K562 (cell line): ENCODE measurements at regions not wholly inside any gene's neighbourhood (a gene's known extent, or its start where the extent isn't known, plus 50 kb on each side); places are given as distances from the start of the nearest gene placed in this dataset.

Experiments used
- ATAC-seq: fragments of 200-7000 bp; cut with Tn5 transposase; 3 replicates; pipeline ENCODE4 v1.9.1; 2020; ENCODE audit warnings: moderate library complexity
- BruUV-seq: library from RNA; stranded (reverse); fragments of 400-500 nt; replicated peaks from 2 replicates; lab custom pipeline; 2021; lab: Mats Ljungman, UMichigan
- CTCF ChIA-PET: fragments of 300-600 bp; formaldehyde crosslinking; extraction: SDS; loops from one replicate; lab custom pipeline; 2021; ENCODE audit warnings: low intra/inter-chr PET ratio; lab: Yijun Ruan, JAX
- POLR2A ChIA-PET: fragments of 300-600, 350-650 bp; sonication (Branson Sonifier 250); formaldehyde crosslinking; extraction: SDS; loops from one replicate; lab custom pipeline; 2021; ENCODE audit warnings: antibody characterized with exemption, inconsistent platforms; lab: Yijun Ruan, JAX
- DNase-seq, 4 experiments: peaks; one replicate each; pipeline versions ENCODE4 v3.0.0 to v3.0.0-alpha.2; 2011 to 2018; ENCODE audit warnings: low spot score in 3 of 4, mixed read lengths in 3 of 4; ENCODE audit errors: extremely low read depth in 1 of 4
- FAIRE-seq: peaks from 2 replicates; lab custom pipeline; 2011; peaks lifted over from hg19 to GRCh38; lab: Jason Lieb, UNC
- H2AFZ ChIP-seq: 2 replicates; pipeline ENCODE4 v1.6.0; 2011; ENCODE audit warnings: low read depth, low read length, control low read depth, inconsistent platforms
- H3K27ac ChIP-seq: fragments of 200-600 bp; 3 replicates; pipeline ENCODE4 v1.8.0; 2011; ENCODE audit warnings: low read depth, mild to moderate bottlenecking, control low read depth, inconsistent platforms, low read length, moderate library complexity, mixed read lengths; ENCODE audit errors: extremely low read depth
- H3K27me3 ChIP-seq, 2 experiments: fragments of 300-600 bp in 1 of 2; 2 replicates in 1 of 2; 3 replicates in 1 of 2; pipeline versions ENCODE4 v1.6.0 to v1.8.0; 2011; ENCODE audit warnings: inconsistent platforms in 2 of 2, low read length in 2 of 2, mild to moderate bottlenecking in 1 of 2, mixed read lengths in 1 of 2, moderate library complexity in 1 of 2; ENCODE audit not compliant: control insufficient read depth in 2 of 2, insufficient read depth in 2 of 2
- H3K36me3 ChIP-seq: fragments of 300-600 bp; 3 replicates; pipeline ENCODE4 v1.8.0; 2011; ENCODE audit warnings: mild to moderate bottlenecking, low read length, inconsistent platforms; ENCODE audit not compliant: control insufficient read depth, insufficient read depth
- H3K4me1 ChIP-seq, 2 experiments: fragments of 200-600 bp in 1 of 2; replicated peaks in 1 of 2; 2 replicates in 1 of 2; 3 replicates in 1 of 2; pipeline versions ENCODE4 v1.5.1 to v1.8.0; 2011; ENCODE audit warnings: inconsistent platforms in 2 of 2, low read length in 2 of 2, mild to moderate bottlenecking in 1 of 2, mixed read lengths in 1 of 2, moderate library complexity in 1 of 2; ENCODE audit not compliant: control insufficient read depth in 2 of 2, insufficient read depth in 2 of 2
- H3K4me2 ChIP-seq: 2 replicates; pipeline ENCODE4 v1.6.1; 2011; ENCODE audit warnings: low read length, control low read depth, inconsistent platforms, mixed read lengths; ENCODE audit not compliant: insufficient read depth
- H3K4me3 ChIP-seq: fragments of 200-600 bp; sonication (generic), shearing (Covaris generic); 2 replicates; pipeline ENCODE4 v1.5.1; 2016; ENCODE audit warnings: control low read depth, inconsistent platforms
- H3K79me2 ChIP-seq: fragments of 200-600 bp; 3 replicates; pipeline ENCODE4 v1.8.0; 2011; ENCODE audit warnings: low read length, inconsistent platforms; ENCODE audit not compliant: control insufficient read depth, insufficient read depth
- H3K9ac ChIP-seq, 2 experiments: 2 replicates each; pipeline versions ENCODE4 v1.6.0 to v1.6.1; 2011; ENCODE audit warnings: low read depth in 2 of 2, low read length in 2 of 2, control low read depth in 1 of 2, inconsistent platforms in 1 of 2, mild to moderate bottlenecking in 1 of 2, mixed read lengths in 1 of 2; ENCODE audit not compliant: insufficient read depth in 1 of 2
- H3K9me1 ChIP-seq: one replicate; pipeline ENCODE4 v1.6.0; 2011; ENCODE audit warnings: inconsistent platforms, mild to moderate bottlenecking, low read length, moderate library complexity; ENCODE audit not compliant: control insufficient read depth, insufficient read depth
- H3K9me3 ChIP-seq: replicated peaks from 2 replicates; pipeline ENCODE4 v1.5.1; 2011; ENCODE audit warnings: low read depth, low read length, inconsistent platforms; ENCODE audit not compliant: control insufficient read depth, insufficient read depth
- H4K20me1 ChIP-seq: replicated peaks from 2 replicates; pipeline ENCODE4 v1.6.1; 2011; ENCODE audit warnings: low read length, inconsistent platforms, mixed read lengths; ENCODE audit not compliant: control insufficient read depth, insufficient read depth
- CC2D1A ChIP-seq: fragments of 450-650 bp; IDR thresholded peaks from 2 replicates; pipeline ENCODE4 v1.6.1; 2017; ENCODE audit warnings: mild to moderate bottlenecking
- CREM ChIP-seq: IDR thresholded peaks from 2 replicates; pipeline ENCODE4 v1.6.1; 2014; ENCODE audit warnings: antibody characterized with exemption, low read depth
- CXXC5 ChIP-seq: fragments of 250-450 bp; sonication (Bioruptor Pico); IDR thresholded peaks from 2 replicates; pipeline ENCODE4 v1.8.0; 2022; ENCODE audit warnings: inconsistent platforms, mild to moderate bottlenecking, moderate library complexity
- EP300 ChIP-seq: IDR thresholded peaks from 2 replicates; pipeline ENCODE4 v1.6.1; 2012; ENCODE audit warnings: low read length, improper control_type of control experiment
- ERF ChIP-seq: fragments of 450-650 bp; formaldehyde crosslinking; IDR thresholded peaks from 2 replicates; pipeline ENCODE4 v1.4.0; 2020; ENCODE audit warnings: mild to moderate bottlenecking, mixed read lengths
- MTA3 ChIP-seq: fragments of 450-650 bp; formaldehyde crosslinking; IDR thresholded peaks from 2 replicates; pipeline ENCODE4 v1.6.1; 2017; ENCODE audit warnings: mild to moderate bottlenecking, borderline replicate concordance
- MYBL2 ChIP-seq, 2 experiments: fragments of 450-650 bp in 1 of 2; sonication (generic) in 1 of 2; formaldehyde crosslinking in 1 of 2; IDR thresholded peaks; 2 replicates each; pipeline versions ENCODE4 v1.6.1 to v1.8.1; 2017 to 2022; ENCODE audit warnings: borderline replicate concordance in 1 of 2, inconsistent platforms in 1 of 2, low read depth in 1 of 2, mild to moderate bottlenecking in 1 of 2, missing genetic modification reagents in 1 of 2, moderate library complexity in 1 of 2
- NCOA2 ChIP-seq, 2 experiments: fragments of 450-650 bp; IDR thresholded peaks; 2 replicates each; pipeline ENCODE4 v1.6.1; 2018; ENCODE audit warnings: mild to moderate bottlenecking in 2 of 2, moderate library complexity in 1 of 2; ENCODE audit not compliant: partially characterized antibody in 2 of 2
- NCOA6 ChIP-seq: fragments of 450-650 bp; IDR thresholded peaks from 2 replicates; pipeline ENCODE4 v1.6.1; 2017; ENCODE audit warnings: mild to moderate bottlenecking
- NCOR1 ChIP-seq: fragments of 450-650 bp; IDR thresholded peaks from 2 replicates; pipeline ENCODE4 v1.6.1; 2016; ENCODE audit warnings: mild to moderate bottlenecking, moderate library complexity
- PBX2 ChIP-seq, 2 experiments: IDR thresholded peaks in 1 of 2; conservative IDR thresholded peaks in 1 of 2; 2 replicates each; pipeline ENCODE4 v1.6.1; 2016; ENCODE audit warnings: low read depth in 2 of 2, mild to moderate bottlenecking in 1 of 2, missing compliant biosample characterization in 1 of 2, missing genetic modification characterization in 1 of 2, moderate library complexity in 1 of 2
- PHF8 ChIP-seq: fragments of 200-600 bp; sonication (generic); IDR thresholded peaks from 2 replicates; pipeline ENCODE4 v1.6.1; 2012; ENCODE audit warnings: mixed run types, mild to moderate bottlenecking, inconsistent platforms, low read length, moderate library complexity, borderline replicate concordance
- POLR2A ChIP-seq: fragments of 450-650 bp; conservative IDR thresholded peaks from 2 replicates; pipeline ENCODE4 v1.6.1; 2016
- RFX7 ChIP-seq: fragments of 250-450 bp; sonication (Bioruptor Pico); IDR thresholded peaks from 2 replicates; pipeline ENCODE4 v1.5.1; 2021; ENCODE audit warnings: mild to moderate bottlenecking
- SMAD4 ChIP-seq: fragments of 250-450 bp; sonication (Bioruptor Pico); conservative IDR thresholded peaks from 2 replicates; pipeline ENCODE4 v1.8.0; 2021; ENCODE audit warnings: inconsistent platforms, mild to moderate bottlenecking, moderate library complexity
- YY1 ChIP-seq, 3 experiments: IDR thresholded peaks; 2 replicates each; pipeline ENCODE4 v1.6.1; 2011; ENCODE audit warnings: low read length in 2 of 3, mild to moderate bottlenecking in 2 of 3, moderate library complexity in 2 of 3, borderline replicate concordance in 1 of 3, control low read depth in 1 of 3, low read depth in 1 of 3; ENCODE audit not compliant: insufficient read depth in 3 of 3, insufficient replicate concordance in 2 of 3, control insufficient read depth in 1 of 3, insufficient read length in 1 of 3; ENCODE audit errors: extremely low read depth in 1 of 3
- ZNF24 ChIP-seq: fragments of 450-650 bp; IDR thresholded peaks from 2 replicates; pipeline ENCODE4 v1.6.1; 2016
- ZNF282 ChIP-seq: sonication (generic); formaldehyde crosslinking; IDR thresholded peaks from 2 replicates; pipeline ENCODE4 v1.8.1; 2023; ENCODE audit warnings: missing genetic modification reagents
- whole genome bisulfite sequencing: fragments of 100-300 bp; shearing (Covaris generic); methylation state at CpG from one replicate; pipeline ENCODE4 v1.1.6; 2016; ENCODE audit warnings: low coverage, mixed read lengths; ENCODE audit not compliant: insufficient coverage; ENCODE audit errors: missing lambda C conversion rate; 5-methylcytosine and 5-hydroxymethylcytosine counted together
- in situ Hi-C: fragments of 300-500 bp; cut with MboI; formaldehyde crosslinking; loops from 4 replicates; pipeline ENCODE4 v1.15.0; 2018; ENCODE audit warnings: inconsistent platforms, mixed read lengths
- intact Hi-C: fragments of 100-400 bp; cut with micrococcal nuclease; formaldehyde crosslinking; loops from 2 replicates; pipeline ENCODE4 v1.14.2; 2022

DNA sequence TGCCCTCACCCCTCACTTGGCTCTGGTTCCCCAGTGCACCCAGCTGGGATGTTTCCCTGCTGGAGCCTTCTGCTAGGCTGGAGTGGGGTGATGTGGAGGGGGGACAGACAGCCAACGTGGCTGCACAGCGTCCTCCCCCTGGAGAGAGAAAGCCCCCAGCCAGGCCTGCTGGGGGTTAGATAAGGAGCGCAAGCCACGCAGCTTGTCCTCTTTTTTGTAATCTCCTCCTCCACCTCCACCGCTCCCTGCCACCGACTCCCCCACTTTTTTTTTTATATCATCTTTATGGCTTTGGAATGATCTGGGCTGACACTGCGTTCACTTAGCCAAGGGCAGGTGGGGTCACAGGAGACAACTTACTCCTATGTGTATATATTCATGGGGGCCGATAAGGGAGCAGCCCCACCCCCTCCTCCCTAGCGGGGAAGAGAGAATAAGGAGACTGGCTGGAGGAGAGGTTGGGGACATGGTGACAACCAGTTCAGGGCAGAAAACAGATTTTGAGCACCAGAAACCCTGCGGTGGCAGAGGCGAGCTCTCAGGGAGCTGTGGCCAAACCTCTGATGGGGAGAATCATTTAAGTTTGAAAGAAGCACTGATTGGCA, 169.9 kb upstream of the LHX5 start:
- Histone ChIP-seq H3K9ac (peak overlapping the region in 1 of 2 experiments; percentile 43; a peak in 1 of 4 replicates), H3K4me3 (no peak overlapping the region), H3K27ac (no peak overlapping the region), H3K4me1 (peaks cover 9 to 27% of the 10 kb centered on the region in 2 experiments; a peak in 4 of 5 replicates), H3K9me1 (no peaks in the 10 kb centered on the region), H3K9me3 (no peaks in the 10 kb centered on the region), H3K36me3 (no peaks in the 10 kb centered on the region), H4K20me1 (no peaks in the 10 kb centered on the region; the same call in 1 of the 2 replicates), H3K79me2 (no peaks in the 10 kb centered on the region), H3K4me2 (peak overlapping the region; percentile 55), H3K27me3 (no peaks in the 10 kb centered on the region), H2AFZ (peak overlapping the region; percentile 52; the same call in 1 of the 2 replicates)
- CTCF ChIA-PET, result no interaction called here
- BruUV-seq, result no TSS peak
- ATAC-seq, result peak; percentile 81
- in situ Hi-C loops (loop anchor here (10.0 kb wide), 1 partner anchor 447 kb away; no protein-coding TSS in a partner anchor), intact Hi-C loops (loop anchor here (10.0 kb wide), 1 partner anchor 153 kb away; no protein-coding TSS in a partner anchor)
- peak; percentile 73 for FAIRE-seq
- WGBS, result 0% methylated on average over 11 of the region's 11 CpGs
- POLR2A ChIA-PET, result interaction anchor here (0.6 to 1.1 kb wide), 3 partner anchors 10 to 316 kb away, joined by 3 read pairs; no protein-coding TSS in a partner anchor
- peak; percentile 70 to 79 (median 76) for DNase-seq
- TF ChIP-seq SMAD4 (CRISPR knock-in tag) (peak; percentile 31), CC2D1A (peak; percentile 11; the same call in 1 of the 2 replicates), MTA3 (no peak), NCOA6 (no peak), CREM (peak; percentile 16; the same call in 1 of the 2 replicates), POLR2A (no peak), EP300 (peak; percentile 62; the same call in 1 of the 2 replicates), RFX7 (CRISPR knock-in tag) (no peak), ERF (no peak), PBX2 (CRISPR knock-in tag; IDR thresholded peaks at IDR 0.05; ENCODE audit: low read depth) (no peak), PBX2 (tag; conservative IDR thresholded peaks at IDR 0.05; ENCODE audit: low read depth) (no peak), NCOA2 (IDR thresholded peaks at IDR 0.05; ENCODE audit: partially characterized antibody in 2 of 2) (no peak), ZNF282 (CRISPR knock-in tag) (no peak), PHF8 (no peak), NCOR1 (peak; percentile 81), CXXC5 (CRISPR knock-in tag) (peak; percentile 68), YY1 (IDR thresholded peaks at IDR 0.05; ENCODE audit: borderline replicate concordance in 1 of 3, control insufficient read depth in 1 of 3, extremely low read depth in 1 of 3, insufficient read depth in 3 of 3, insufficient read length in 1 of 3, insufficient replicate concordance in 2 of 3, low read depth in 1 of 3, low read length in 2 of 3) (peak in 2 of 3 experiments; percentile 52 to 78), ZNF24 (no peak), MYBL2 (IDR thresholded peaks at IDR 0.05; ENCODE audit: low read depth) (no peak), MYBL2 (CRISPR knock-in tag; IDR thresholded peaks at IDR 0.05; ENCODE audit: borderline replicate concordance) (no peak)
